Astrocyte of the spinal cord (primary cell): ENCODE measurements at regions not wholly inside any gene's neighbourhood (a gene's known extent, or its start where the extent isn't known, plus 50 kb on each side); places are given as distances from the start of the nearest gene placed in this dataset.

ENCODE experiments used
- DNase-seq: peaks from one replicate; pipeline ENCODE4 v3.0.0; 2011; ENCODE audit warnings: low read depth, low spot score
- H3K4me3 ChIP-seq: 2 replicates; pipeline ENCODE4 v1.5.1; 2011; ENCODE audit warnings: low read depth, mild to moderate bottlenecking, low read length, moderate library complexity
- in situ Hi-C: cut with HindIII; loops from 2 replicates; pipeline ENCODE4 v1.10.0; 2017; ENCODE audit warnings: low sequenced_read_pairs
- TF ChIP-seq, protein P1 (sequence below): IDR thresholded peaks from 2 replicates; pipeline ENCODE4 v1.5.1; 2012; ENCODE audit warnings: low read depth, mild to moderate bottlenecking, low read length, inconsistent platforms

DNA sequence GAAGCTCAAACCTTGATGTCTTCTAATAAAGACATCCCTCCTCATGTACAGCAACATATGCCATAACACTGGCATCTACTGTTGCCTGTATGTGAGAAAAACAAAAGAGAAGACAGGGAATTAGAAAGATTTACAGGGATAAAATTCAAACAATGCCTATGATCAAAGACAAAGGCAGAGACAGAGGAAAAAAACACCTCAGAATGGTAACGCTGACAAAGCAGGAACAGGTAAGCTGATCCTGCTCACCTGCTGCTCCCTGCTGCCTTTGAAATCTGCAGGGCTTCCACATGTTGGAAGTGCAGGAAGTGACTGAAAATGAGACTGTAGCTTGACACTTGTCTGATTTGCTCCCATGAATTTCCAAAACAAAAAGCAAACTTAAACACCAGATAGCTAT is 90.2 kb upstream of the DNAJC10 start:
- no peak for DNase-seq
- in situ Hi-C loops, result no loop called here
- TF ChIP-seq, protein P1, sequence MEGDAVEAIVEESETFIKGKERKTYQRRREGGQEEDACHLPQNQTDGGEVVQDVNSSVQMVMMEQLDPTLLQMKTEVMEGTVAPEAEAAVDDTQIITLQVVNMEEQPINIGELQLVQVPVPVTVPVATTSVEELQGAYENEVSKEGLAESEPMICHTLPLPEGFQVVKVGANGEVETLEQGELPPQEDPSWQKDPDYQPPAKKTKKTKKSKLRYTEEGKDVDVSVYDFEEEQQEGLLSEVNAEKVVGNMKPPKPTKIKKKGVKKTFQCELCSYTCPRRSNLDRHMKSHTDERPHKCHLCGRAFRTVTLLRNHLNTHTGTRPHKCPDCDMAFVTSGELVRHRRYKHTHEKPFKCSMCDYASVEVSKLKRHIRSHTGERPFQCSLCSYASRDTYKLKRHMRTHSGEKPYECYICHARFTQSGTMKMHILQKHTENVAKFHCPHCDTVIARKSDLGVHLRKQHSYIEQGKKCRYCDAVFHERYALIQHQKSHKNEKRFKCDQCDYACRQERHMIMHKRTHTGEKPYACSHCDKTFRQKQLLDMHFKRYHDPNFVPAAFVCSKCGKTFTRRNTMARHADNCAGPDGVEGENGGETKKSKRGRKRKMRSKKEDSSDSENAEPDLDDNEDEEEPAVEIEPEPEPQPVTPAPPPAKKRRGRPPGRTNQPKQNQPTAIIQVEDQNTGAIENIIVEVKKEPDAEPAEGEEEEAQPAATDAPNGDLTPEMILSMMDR, result no peak
- no peak overlapping the region for H3K4me3 ChIP-seq

GRCh38 chr2:182628916-182629315 is 87.1 kb upstream of the DNAJC10 start:
- TF ChIP-seq, protein P1, result no peak
- in situ Hi-C loops, result no loop called here
- no peak for DNase-seq
- no peak overlapping the region for H3K4me3 ChIP-seq

DNA sequence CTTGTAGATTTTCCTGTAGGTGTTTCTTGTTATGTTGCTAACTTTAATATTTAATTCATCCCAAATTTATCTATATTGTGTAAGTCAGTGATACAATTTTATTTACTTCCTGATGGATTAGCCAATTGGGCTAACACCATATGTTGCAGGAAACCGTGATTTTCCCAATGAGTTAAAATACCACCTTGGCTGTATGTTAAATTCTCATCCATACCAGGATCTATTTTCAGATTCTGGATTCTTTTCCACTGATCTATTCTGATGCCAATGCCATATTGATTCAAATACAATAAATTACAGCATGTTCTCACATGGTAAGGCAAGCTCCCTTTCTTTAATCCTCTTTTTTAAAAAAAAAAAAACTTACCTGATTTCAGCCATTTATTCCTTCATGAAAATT is 85.8 kb upstream of the DNAJC10 start:
- in situ Hi-C loops, result no loop called here
- no peak for DNase-seq
- TF ChIP-seq, protein P1, result no peak
- no peak overlapping the region for H3K4me3 ChIP-seq

GRCh38 chr2:182631299-182631698 is 84.8 kb upstream of the DNAJC10 start:
- TF ChIP-seq, protein P1, result no peak
- DNase-seq, result no peak
- in situ Hi-C loops, result no loop called here
- no peak overlapping the region for H3K4me3 ChIP-seq

- TF ChIP-seq, protein P1, result no peak
- in situ Hi-C loops, result no loop called here
- H3K4me3 ChIP-seq, result no peak overlapping the region
- no peak for DNase-seq
These were observed 81.7 kb upstream of the DNAJC10 start for GRCh38 chr2:182634386-182634785.

GRCh38 chr2:182636699-182637098 is 79.4 kb upstream of the DNAJC10 start:
- H3K4me3 ChIP-seq, result no peak overlapping the region
- no peak for DNase-seq
- TF ChIP-seq, protein P1, result no peak
- in situ Hi-C loops, result no loop called here

GRCh38 chr2:182638667-182639066 is 77.4 kb upstream of the DNAJC10 start:
- TF ChIP-seq, protein P1, result no peak
- no peak for DNase-seq
- H3K4me3 ChIP-seq, result no peak overlapping the region
- in situ Hi-C loops, result no loop called here
